Peyer's patch (tissue), 4 donors: ENCODE measurements at regions not wholly inside any gene's neighbourhood (a gene's known extent, or its start where the extent isn't known, plus 50 kb on each side); places are given as distances from the start of the nearest gene placed in this dataset.

Experiments
- CTCF ChIP-seq, 6 experiments: fragments of 450-650 bp in 4 of 6; fragments of 200-600 bp in 2 of 6; sonication (generic) in 1 of 6; IDR thresholded peaks; one replicate each; pipeline ENCODE4 v1.5.1; 2017 to 2019; ENCODE audit warnings: antibody characterized with exemption in 6 of 6, mild to moderate bottlenecking in 3 of 6, moderate library complexity in 1 of 6
- POLR2A ChIP-seq, 2 donors: fragments of 450-650 bp; IDR thresholded peaks; one replicate each; pipeline ENCODE4 v1.5.1; 2017; ENCODE audit warnings: antibody characterized with exemption in 2 of 2, mild to moderate bottlenecking in 2 of 2, moderate library complexity in 2 of 2

GRCh38 chr21:14054682-14055081 is 156.1 kb downstream of the LIPI start:
- TF ChIP-seq CTCF (IDR thresholded peaks at IDR 0.05) (no peak), POLR2A (IDR thresholded peaks at IDR 0.05) (no peak)
